GM12892 (cell line): ENCODE measurements at regions not wholly inside any gene's neighbourhood (a gene's known extent, or its start where the extent isn't known, plus 50 kb on each side); places are given as distances from the start of the nearest gene placed in this dataset.

Experiments used
- POLR2A ChIP-seq: IDR thresholded peaks from 2 replicates; pipeline ENCODE4 v1.6.1; 2011; ENCODE audit warnings: low read depth, low read length, control low read depth
- POLR2AphosphoS5 ChIP-seq: IDR thresholded peaks from 2 replicates; pipeline ENCODE4 v1.6.1; 2011; ENCODE audit warnings: low read depth, low read length, control low read depth
- TAF1 ChIP-seq: IDR thresholded peaks from 2 replicates; pipeline ENCODE4 v1.6.1; 2011; ENCODE audit warnings: low read depth, mild to moderate bottlenecking, control low read depth, low read length, borderline replicate concordance

DNA sequence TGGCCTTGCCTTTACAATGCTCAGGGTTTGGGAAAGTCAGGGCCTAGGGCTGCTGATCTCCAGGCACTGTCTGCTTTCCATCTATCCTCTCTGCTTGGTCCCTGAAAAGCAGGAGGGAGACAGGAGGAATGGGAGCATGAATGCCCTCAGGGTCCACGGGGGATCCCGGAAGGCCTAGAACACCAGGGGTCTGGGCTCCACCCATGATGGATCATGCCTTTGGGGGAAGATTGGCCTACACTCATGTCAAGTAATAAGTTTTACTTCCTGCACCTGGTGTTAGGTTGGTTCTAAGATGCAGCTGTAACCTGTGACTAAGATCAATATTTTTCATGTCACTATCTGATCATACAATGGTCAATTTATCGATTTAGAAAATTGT is 118.3 kb upstream of the GJB6 start:
- no peak for TF ChIP-seq POLR2A
- TF ChIP-seq POLR2AphosphoS5: no peak
- TF ChIP-seq TAF1: no peak
